HT1080 (cell line): ENCODE measurements at regions not wholly inside any gene's neighbourhood (a gene's known extent, or its start where the extent isn't known, plus 50 kb on each side); places are given as distances from the start of the nearest gene placed in this dataset.
"Not testable (repeated sequence)": the region's sequence is repeated elsewhere in the genome, so short reads cannot be mapped to it uniquely, and the experiment has no call there.

Experiments
- DNase-seq: peaks from one replicate; pipeline ENCODE4 v3.0.0-alpha.2; 2015; ENCODE audit warnings: low read depth

DNA sequence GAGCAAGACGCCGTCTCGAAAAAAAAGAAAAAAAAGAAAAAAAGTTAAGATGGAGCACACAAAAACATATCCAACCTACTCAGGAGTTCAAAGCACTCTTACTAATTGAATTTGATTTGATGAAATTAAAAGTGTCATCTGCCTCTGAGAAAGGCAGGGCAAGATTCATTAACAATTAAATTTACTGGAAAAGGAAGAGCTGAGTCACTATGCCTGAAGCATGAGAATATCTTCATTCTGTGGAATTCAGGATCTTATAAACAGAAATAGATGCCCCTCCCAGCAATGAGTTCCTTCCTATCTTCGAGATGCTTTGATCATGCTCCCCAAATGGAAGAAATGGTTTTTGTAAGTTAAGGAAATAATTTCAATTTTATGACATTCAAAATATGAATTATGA lies 61.0 kb upstream of the ST3GAL6 start:
- DNase-seq, result no peak

DNA sequence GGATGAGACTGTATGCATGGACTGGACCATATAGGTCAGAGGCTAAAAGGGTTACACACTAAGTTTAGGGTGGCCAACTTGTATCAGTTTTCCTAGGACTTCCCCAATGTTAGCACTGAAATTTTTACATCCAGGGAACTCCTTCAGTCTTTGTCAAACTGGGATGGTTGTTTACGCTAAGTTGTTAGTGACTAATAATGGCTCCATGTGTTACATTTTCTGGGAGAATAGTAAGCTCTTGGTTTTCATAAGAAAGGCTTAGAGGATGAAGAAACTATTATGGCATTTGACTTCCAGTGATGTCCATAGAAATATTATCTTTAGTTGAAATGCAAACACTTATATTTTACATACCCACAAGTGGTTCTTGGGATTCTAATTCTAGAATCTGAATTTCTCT lies 57.9 kb upstream of the ST3GAL6 start:
- DNase-seq, result no peak

DNA sequence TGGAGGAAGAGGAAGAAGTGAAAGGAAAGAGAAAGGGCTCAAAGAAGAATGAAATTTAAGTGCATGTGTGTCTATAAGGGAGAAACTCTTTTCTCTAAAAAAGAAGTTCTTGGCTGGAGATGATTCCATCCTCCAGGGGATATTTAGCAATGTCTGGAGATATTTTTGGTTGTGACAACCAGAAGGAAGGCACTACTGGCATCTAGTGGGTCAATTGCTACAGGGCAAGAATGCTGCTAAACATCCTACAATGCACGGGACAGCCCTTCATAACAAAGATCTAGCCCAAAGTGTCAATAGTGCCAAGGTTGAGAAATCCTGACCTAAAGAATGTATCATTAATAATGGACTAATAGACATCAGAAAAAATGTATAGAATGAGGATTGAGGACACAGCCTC lies 57.4 kb upstream of the ST3GAL6 start:
- DNase-seq, result peak; percentile 21

DNA sequence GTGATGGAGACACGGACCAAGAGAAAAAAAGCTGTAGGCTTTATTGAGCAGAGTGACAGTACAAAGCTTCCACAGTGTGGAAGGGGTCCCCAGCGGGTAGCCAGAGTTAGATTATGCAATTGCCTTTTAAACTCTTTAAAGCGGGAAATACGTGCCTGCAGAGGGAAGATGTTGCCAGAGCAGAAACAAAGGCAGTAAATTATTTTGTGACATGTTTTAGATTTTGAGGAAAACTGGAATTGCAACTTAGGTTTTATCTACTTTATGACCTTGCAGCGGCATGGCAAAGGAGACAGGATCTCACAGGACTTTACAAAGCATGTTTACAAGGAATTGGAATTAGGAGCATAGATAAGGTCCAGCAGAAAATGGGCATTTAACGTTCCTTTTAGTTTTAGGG lies 54.5 kb upstream of the ST3GAL6 start:
- not testable (repeated sequence) for DNase-seq

DNA sequence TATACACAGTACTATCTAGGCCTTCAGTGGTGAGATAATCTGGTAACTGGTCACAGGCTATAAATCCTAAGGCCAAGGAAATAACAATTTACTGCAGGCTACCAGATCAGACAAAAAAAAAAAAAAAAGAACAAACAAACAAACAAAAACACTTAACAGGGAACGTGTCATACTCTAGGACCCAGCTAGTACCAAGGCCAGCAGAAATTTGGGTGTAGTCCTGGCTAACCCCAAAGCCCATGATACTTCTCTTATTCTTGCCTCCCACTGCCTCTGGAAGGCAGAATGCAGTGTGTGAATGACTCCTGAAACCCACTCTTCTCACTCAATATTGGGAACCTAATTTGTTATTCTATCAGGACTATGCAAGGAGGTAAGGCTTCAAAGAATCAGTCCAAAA lies 53.7 kb upstream of the ST3GAL6 start:
- no peak for DNase-seq

DNA sequence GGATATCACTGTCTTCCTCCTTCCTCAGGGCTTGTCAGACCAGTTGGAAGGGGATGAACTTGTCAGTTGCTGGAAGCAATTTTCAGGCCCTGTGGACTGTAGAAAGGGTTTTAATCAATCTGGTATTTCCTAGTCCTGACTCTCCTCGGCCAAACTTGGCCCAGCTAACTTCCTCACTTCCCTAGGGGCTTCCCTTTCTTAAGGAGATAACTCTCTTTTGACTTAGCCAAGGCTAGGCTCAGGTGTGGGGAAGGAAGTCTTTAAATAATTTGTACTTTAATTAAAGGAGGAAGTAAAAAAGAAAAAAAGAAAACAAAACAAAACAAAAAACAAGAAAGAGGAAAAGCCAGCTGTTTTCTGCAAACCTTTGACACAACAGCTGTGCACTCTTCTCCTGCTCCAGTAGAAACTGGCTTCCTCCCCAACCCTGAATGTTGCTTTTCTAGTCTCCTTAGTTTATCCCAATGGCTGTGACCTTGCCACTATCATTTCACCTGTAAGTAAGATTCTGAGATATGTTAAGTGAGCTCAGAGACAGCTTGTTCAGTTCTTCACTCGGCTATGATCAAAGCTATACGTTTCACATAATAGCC lies 53.0 kb upstream of the ST3GAL6 start:
- no peak for DNase-seq

DNA sequence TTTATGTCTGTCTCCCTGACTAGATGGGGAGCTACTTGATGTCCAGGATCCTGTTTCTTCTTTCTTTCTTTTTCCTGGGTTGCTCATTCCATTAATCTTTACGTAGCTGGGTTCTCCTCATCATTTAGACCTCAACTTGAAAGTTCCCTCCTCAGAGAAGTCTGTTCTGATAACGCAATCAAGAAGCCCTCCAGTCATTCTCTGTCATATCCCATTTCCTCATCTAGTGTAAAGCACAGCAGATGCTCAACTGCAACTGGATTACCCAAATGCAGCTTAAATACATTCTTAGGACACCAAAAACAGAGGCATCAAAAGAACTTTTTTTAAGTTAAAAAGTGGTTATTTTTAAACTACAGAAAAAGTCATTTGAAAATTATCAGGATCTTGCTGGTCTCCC lies 51.7 kb upstream of the ST3GAL6 start:
- no peak for DNase-seq

DNA sequence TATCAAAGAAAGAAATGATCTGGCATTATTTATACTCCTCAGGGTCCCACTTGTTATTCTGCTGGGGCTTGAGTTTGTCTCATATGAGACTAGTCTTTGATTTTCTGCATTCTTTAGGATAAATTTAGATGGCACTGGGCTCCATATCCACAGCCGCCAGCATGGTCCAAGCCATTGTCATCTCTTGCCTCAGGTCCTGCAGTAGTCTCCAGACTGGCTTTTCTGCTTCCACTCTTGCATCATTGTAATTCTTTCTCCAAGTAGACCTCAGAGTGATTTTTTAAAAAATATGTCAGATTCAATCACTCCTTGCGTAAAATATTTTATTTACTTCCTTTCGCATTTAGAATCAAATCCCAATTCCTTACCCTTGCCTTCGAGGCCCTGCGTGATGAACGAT lies 50.4 kb upstream of the ST3GAL6 start:
- DNase-seq, result no peak

DNA sequence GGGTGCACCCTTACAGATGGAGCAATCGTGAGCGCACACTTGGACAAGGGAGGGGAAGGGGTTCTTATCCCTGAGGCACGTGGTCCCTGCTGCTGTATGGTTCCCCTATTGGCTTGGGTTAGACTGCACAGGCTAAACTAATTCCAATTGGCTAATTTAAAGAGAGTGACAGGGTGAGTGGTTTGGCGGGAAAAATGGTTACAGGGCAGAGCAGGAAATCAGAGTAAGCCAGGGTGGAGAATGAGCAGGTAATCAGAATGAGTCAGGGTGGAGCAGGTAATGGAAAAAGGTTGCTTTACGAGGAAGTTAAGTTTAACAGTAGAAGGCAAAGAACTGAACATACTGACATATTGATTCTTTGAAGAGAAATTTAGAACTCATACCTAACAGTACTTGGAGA lies 49.8 kb upstream of the ST3GAL6 start:
- DNase-seq, result not testable (repeated sequence)
